ENCODE measurements at regions not wholly inside any gene's neighbourhood (a gene's known extent, or its start where the extent isn't known, plus 50 kb on each side); places are given as distances from the start of the nearest gene placed in this dataset.

DNA sequence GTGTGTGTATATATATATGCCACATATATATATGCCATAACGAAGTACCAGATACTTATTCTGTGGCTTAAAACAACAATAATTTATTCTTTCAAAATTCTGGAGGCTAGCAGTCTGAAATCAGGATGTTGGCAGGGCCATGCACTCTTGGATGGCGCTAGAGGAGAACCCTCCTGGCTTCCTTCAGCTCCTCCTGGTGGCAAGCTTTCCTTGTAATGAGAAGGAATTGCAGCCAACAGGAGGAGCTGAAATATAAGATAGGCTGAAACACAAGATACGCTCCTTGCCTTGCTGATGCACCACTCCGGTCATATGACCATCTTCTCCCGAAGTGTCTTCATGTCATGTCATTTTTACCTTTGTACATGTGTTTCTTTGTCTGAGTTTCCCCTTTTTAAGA, 368.1 kb upstream of the CTNND2 start:
- ATAC-seq (no peak), DNase-seq (no peak)
- no peak overlapping the region for H3K4me3 ChIP-seq
- no peaks in the 10 kb centered on the region for H3K9me3 ChIP-seq
- no peak overlapping the region for H3K27ac ChIP-seq
- H3K36me3 ChIP-seq (replicated peaks in 1 of 2; ENCODE audit: insufficient read depth in 1 of 2, low read depth in 2 of 2) = no peaks in the 10 kb centered on the region
- H3K4me1 ChIP-seq = no peaks in the 10 kb centered on the region
- TF ChIP-seq POLR2A (IDR thresholded peaks at IDR 0.05) = no peak
- TF ChIP-seq, protein P1, sequence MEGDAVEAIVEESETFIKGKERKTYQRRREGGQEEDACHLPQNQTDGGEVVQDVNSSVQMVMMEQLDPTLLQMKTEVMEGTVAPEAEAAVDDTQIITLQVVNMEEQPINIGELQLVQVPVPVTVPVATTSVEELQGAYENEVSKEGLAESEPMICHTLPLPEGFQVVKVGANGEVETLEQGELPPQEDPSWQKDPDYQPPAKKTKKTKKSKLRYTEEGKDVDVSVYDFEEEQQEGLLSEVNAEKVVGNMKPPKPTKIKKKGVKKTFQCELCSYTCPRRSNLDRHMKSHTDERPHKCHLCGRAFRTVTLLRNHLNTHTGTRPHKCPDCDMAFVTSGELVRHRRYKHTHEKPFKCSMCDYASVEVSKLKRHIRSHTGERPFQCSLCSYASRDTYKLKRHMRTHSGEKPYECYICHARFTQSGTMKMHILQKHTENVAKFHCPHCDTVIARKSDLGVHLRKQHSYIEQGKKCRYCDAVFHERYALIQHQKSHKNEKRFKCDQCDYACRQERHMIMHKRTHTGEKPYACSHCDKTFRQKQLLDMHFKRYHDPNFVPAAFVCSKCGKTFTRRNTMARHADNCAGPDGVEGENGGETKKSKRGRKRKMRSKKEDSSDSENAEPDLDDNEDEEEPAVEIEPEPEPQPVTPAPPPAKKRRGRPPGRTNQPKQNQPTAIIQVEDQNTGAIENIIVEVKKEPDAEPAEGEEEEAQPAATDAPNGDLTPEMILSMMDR (IDR thresholded peaks at IDR 0.05) = no peak
- intact Hi-C loops (cut with DNase I) = no loop called here
- WGBS, 2 donors = 63% methylated on average over 5 of the region's 5 CpGs
- H3K27me3 ChIP-seq = no peaks in the 10 kb centered on the region

DNA sequence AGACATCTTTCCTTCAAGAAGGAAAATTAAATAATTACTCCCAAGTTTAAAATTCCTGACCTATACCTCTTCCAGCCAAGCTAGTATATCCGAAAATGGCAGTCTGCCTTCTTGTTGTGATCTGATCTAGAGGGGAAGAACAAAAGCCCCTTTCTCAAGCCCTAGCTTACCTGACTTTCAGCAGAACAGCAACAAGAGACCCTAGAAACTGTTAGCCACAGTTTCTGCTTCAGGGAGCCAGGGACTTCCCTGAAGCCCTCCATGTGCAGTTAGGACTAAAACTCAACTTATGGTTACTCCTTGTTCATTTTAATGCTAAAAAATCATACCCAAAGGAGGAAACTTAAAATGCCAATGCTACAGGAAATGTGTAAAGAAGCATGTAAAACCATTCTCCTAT, 366.7 kb upstream of the CTNND2 start:
- WGBS, 2 donors = 20 to 48% methylated on average over 1 of the region's 1 CpG
- Histone ChIP-seq H3K4me1 (no peaks in the 10 kb centered on the region), H3K27me3 (no peaks in the 10 kb centered on the region), H3K36me3 (replicated peaks in 1 of 2; ENCODE audit: insufficient read depth in 1 of 2, low read depth in 2 of 2) (no peaks in the 10 kb centered on the region), H3K9me3 (no peaks in the 10 kb centered on the region), H3K4me3 (no peak overlapping the region), H3K27ac (no peak overlapping the region)
- intact Hi-C loops (cut with DNase I) = no loop called here
- ATAC-seq (no peak), DNase-seq (no peak)
- TF ChIP-seq, protein P1 (IDR thresholded peaks at IDR 0.05) = no peak
- no peak for TF ChIP-seq POLR2A (IDR thresholded peaks at IDR 0.05)

DNA sequence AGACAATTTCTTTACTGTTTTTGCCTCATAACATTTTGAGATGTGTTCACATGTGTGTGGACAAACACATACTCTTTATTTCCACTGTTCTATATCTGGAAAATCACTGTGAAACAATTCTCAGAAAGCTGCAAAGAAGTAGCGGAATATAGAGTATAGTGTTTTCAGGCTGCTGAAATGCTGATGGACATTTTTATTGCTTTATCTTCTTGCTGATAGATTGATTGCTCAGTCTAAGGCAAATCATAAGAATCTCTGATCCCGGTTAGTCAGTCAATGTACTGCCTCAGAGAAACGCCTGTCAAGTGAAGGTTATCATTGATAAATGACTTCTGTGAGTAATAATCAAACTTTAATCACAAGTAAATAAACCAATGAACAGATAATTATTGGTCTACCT, 364.9 kb upstream of the CTNND2 start:
- WGBS, 2 donors = 46 to 58% methylated on average over 3 of the region's 3 CpGs
- intact Hi-C loops (cut with DNase I) = no loop called here

DNA sequence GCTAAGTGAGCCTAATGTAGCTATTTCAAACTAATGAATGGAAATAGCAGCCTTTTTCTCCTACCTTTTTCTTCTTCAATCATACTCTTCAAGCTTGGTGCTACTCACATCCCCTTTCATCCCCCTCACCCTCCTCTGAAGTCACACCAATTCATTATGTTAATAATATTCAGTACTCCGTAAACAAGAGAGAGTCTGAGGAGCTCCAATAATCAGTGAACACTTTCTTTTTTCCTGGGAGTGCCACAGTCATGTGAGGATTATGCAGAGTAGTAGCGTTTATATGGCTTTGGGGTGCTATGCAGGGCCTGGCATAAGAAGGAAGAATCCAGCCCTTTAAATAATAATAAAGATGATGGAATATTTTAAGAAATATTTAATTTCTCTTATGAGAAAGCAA, 354.3 kb upstream of the CTNND2 start:
- Histone ChIP-seq H3K36me3 (replicated peaks in 1 of 2; ENCODE audit: insufficient read depth in 1 of 2, low read depth in 2 of 2) (no peaks in the 10 kb centered on the region), H3K4me1 (no peaks in the 10 kb centered on the region), H3K27me3 (no peaks in the 10 kb centered on the region), H3K9me3 (no peaks in the 10 kb centered on the region), H3K4me3 (no peak overlapping the region), H3K27ac (no peak overlapping the region)
- intact Hi-C loops (cut with DNase I) = no loop called here
- TF ChIP-seq, protein P1 (IDR thresholded peaks at IDR 0.05) = no peak
- TF ChIP-seq POLR2A (IDR thresholded peaks at IDR 0.05) = no peak
- DNase-seq = no peak
- WGBS, 2 donors = 61 to 65% methylated on average over 2 of the region's 2 CpGs
- ATAC-seq = no peak

More for the DNA sequence above, 364.9 kb upstream of the CTNND2 start:
- DNase-seq (no peak), ATAC-seq (no peak)
- Histone ChIP-seq H3K9me3 (no peaks in the 10 kb centered on the region), H3K27ac (no peak overlapping the region), H3K36me3 (replicated peaks in 1 of 2; ENCODE audit: insufficient read depth in 1 of 2, low read depth in 2 of 2) (no peaks in the 10 kb centered on the region), H3K27me3 (no peaks in the 10 kb centered on the region), H3K4me3 (no peak overlapping the region), H3K4me1 (no peaks in the 10 kb centered on the region)
- TF ChIP-seq POLR2A (IDR thresholded peaks at IDR 0.05) = no peak
- TF ChIP-seq, protein P1 (IDR thresholded peaks at IDR 0.05) = no peak

DNA sequence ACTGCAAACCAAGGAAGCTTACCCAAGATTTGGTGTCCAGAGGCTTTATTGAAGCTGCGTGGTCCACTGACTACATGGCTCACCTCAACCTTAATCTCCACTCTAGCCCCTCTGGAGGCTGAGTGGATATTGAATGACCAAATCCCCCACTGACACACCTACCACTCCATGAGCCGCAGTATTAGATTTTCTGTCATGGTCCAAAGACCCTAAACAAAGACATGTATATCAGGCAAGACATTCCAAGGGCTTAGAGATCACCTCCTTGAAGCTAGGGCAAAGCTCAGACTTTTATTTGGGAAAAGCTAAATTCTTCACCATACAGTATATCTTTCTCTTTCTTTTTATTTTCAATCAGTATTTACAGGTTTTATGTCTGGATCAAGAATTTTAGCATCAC, 346.2 kb upstream of the CTNND2 start:
- H3K4me3 ChIP-seq = no peak overlapping the region
- ATAC-seq = no peak
- no peaks in the 10 kb centered on the region for H3K36me3 ChIP-seq (replicated peaks in 1 of 2; ENCODE audit: insufficient read depth in 1 of 2, low read depth in 2 of 2)
- H3K9me3 ChIP-seq = no peaks in the 10 kb centered on the region
- no peaks in the 10 kb centered on the region for H3K27me3 ChIP-seq
- no peak for DNase-seq
- H3K4me1 ChIP-seq = no peaks in the 10 kb centered on the region
- intact Hi-C loops (cut with DNase I) = no loop called here
- H3K27ac ChIP-seq = no peak overlapping the region
- TF ChIP-seq, protein P1 (IDR thresholded peaks at IDR 0.05) = no peak
- 72 to 92% methylated on average over 2 of the region's 2 CpGs for WGBS, 2 donors

Measured in body of pancreas (tissue), 4 donors.